ENCODE measurements at regions not wholly inside any gene's neighbourhood (a gene's known extent, or its start where the extent isn't known, plus 50 kb on each side); places are given as distances from the start of the nearest gene placed in this dataset.

- Histone ChIP-seq H3K36me3 (ENCODE audit: insufficient read depth, low read length) (no peaks in the 10 kb centered on the region), H3K4me3 (ENCODE audit: low read length) (no peak overlapping the region), H4K20me1 (ENCODE audit: insufficient read depth) (no peaks in the 10 kb centered on the region), H3K9me2 (ENCODE audit: insufficient read depth, low read length) (no peaks in the 10 kb centered on the region), H2AFZ (ENCODE audit: low read depth, low read length) (no peak overlapping the region), H3K27ac (ENCODE audit: low read length) (no peak overlapping the region), H3K9me3 (ENCODE audit: low read length) (peaks cover 7% of the 10 kb centered on the region), H3K79me2 (replicated peaks; ENCODE audit: insufficient read depth, low read length) (no peaks in the 10 kb centered on the region), H3F3A (ENCODE audit: insufficient read depth, low read length, poor library complexity, severe bottlenecking) (no peaks in the 10 kb centered on the region), H3K4me2 (ENCODE audit: low read length) (no peak overlapping the region), H3K27me3 (ENCODE audit: insufficient read depth, low read depth, low read length) (no peaks in the 10 kb centered on the region), H3K9ac (ENCODE audit: low read length) (no peak overlapping the region)
- TF ChIP-seq EZH2 (IDR thresholded peaks at IDR 0.05; ENCODE audit: borderline replicate concordance, insufficient read depth, low read length, poor library complexity, severe bottlenecking) (no peak), REST (IDR thresholded peaks at IDR 0.05; ENCODE audit: borderline replicate concordance) (no peak), CTCF (IDR thresholded peaks at IDR 0.05; ENCODE audit: poor library complexity, severe bottlenecking) (no peak), EP300 (conservative IDR thresholded peaks at IDR 0.05; ENCODE audit: poor library complexity, severe bottlenecking) (no peak), RAD21 (conservative IDR thresholded peaks at IDR 0.05) (no peak), POLR2AphosphoS5 (IDR thresholded peaks at IDR 0.05) (no peak), TAF1 (IDR thresholded peaks at IDR 0.05; ENCODE audit: low read depth) (no peak), MXI1 (conservative IDR thresholded peaks at IDR 0.05; ENCODE audit: poor library complexity, severe bottlenecking) (no peak), SMC3 (conservative IDR thresholded peaks at IDR 0.05; ENCODE audit: poor library complexity) (no peak)
Observed at GRCh38 chr15:25176616-25176923, 221.8 kb downstream of the SNRPN start.

- H2AFZ ChIP-seq (ENCODE audit: low read depth, low read length), result no peak overlapping the region
- H3K4me2 ChIP-seq (ENCODE audit: low read length), result no peak overlapping the region
- H3K79me2 ChIP-seq (replicated peaks; ENCODE audit: insufficient read depth, low read length), result no peaks in the 10 kb centered on the region
- no peaks in the 10 kb centered on the region for H3K9me2 ChIP-seq (ENCODE audit: insufficient read depth, low read length)
- no peaks in the 10 kb centered on the region for H3K27me3 ChIP-seq (ENCODE audit: insufficient read depth, low read depth, low read length)
- peaks cover 13% of the 10 kb centered on the region for H3K9me3 ChIP-seq (ENCODE audit: low read length)
- no peak overlapping the region for H3K4me3 ChIP-seq (ENCODE audit: low read length)
- H3K9ac ChIP-seq (ENCODE audit: low read length), result no peak overlapping the region
- no peak for TF ChIP-seq MXI1 (conservative IDR thresholded peaks at IDR 0.05; ENCODE audit: poor library complexity, severe bottlenecking)
- TF ChIP-seq REST (IDR thresholded peaks at IDR 0.05; ENCODE audit: borderline replicate concordance), result no peak
- no peak for TF ChIP-seq EZH2 (IDR thresholded peaks at IDR 0.05; ENCODE audit: borderline replicate concordance, insufficient read depth, low read length, poor library complexity, severe bottlenecking)
- no peak for TF ChIP-seq RAD21 (conservative IDR thresholded peaks at IDR 0.05)
- TF ChIP-seq EP300 (conservative IDR thresholded peaks at IDR 0.05; ENCODE audit: poor library complexity, severe bottlenecking), result no peak
- TF ChIP-seq POLR2AphosphoS5 (IDR thresholded peaks at IDR 0.05), result no peak
- TF ChIP-seq CTCF (IDR thresholded peaks at IDR 0.05; ENCODE audit: poor library complexity, severe bottlenecking), result no peak
- TF ChIP-seq TAF1 (IDR thresholded peaks at IDR 0.05; ENCODE audit: low read depth), result no peak
- TF ChIP-seq SMC3 (conservative IDR thresholded peaks at IDR 0.05; ENCODE audit: poor library complexity), result no peak
- H3F3A ChIP-seq (ENCODE audit: insufficient read depth, low read length, poor library complexity, severe bottlenecking), result no peaks in the 10 kb centered on the region
- no peaks in the 10 kb centered on the region for H4K20me1 ChIP-seq (ENCODE audit: insufficient read depth)
- no peaks in the 10 kb centered on the region for H3K36me3 ChIP-seq (ENCODE audit: insufficient read depth, low read length)
- no peak overlapping the region for H3K27ac ChIP-seq (ENCODE audit: low read length)
Observed at GRCh38 chr15:25176991-25177954, 222.5 kb downstream of the SNRPN start.
